ENCODE measurements at regions not wholly inside any gene's neighbourhood (a gene's known extent, or its start where the extent isn't known, plus 50 kb on each side); places are given as distances from the start of the nearest gene placed in this dataset.
"Not testable (repeated sequence)": the region's sequence is repeated elsewhere in the genome, so short reads cannot be mapped to it uniquely, and the experiment has no call there.

DNA sequence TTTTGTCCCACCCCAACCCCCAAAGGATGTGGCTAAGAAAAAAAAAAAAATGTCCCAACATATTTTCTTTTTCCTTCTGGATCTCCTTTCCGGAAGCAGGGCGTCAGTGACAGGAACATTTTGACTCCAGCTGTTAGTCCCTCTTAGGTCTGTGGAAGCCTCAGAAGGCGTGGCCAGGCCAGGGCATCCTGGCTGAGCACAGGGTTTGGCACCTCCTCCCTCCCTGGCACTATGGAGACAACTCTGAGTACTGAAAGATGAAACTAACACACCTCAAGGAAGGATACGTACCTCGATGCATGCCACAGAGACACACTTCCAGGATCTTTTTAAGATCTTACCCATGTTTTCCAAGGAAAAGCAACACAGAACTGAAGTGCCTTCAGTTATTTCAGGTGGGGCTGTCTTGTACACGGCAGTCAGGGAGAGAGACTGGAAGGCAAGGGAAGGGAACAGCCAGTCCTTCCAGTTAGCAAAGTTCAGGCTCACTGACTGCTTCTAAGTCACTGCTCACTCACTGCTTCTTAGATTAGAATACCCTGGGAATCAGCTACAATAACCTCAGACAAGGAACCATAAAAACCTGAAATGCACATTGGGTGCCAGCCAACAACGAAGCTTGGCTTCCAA, 406.9 kb upstream of the NPAP1 start:
- not testable (repeated sequence) for DNase-seq (ENCODE audit: low read depth); H3K4me3 ChIP-seq (ENCODE audit: low read depth, low read length)

GRCh38 chr15:24269166-24269571, 406.4 kb upstream of the NPAP1 start:
- no peak overlapping the region for H3K4me3 ChIP-seq (ENCODE audit: low read depth, low read length)
- TF ChIP-seq, protein P1, sequence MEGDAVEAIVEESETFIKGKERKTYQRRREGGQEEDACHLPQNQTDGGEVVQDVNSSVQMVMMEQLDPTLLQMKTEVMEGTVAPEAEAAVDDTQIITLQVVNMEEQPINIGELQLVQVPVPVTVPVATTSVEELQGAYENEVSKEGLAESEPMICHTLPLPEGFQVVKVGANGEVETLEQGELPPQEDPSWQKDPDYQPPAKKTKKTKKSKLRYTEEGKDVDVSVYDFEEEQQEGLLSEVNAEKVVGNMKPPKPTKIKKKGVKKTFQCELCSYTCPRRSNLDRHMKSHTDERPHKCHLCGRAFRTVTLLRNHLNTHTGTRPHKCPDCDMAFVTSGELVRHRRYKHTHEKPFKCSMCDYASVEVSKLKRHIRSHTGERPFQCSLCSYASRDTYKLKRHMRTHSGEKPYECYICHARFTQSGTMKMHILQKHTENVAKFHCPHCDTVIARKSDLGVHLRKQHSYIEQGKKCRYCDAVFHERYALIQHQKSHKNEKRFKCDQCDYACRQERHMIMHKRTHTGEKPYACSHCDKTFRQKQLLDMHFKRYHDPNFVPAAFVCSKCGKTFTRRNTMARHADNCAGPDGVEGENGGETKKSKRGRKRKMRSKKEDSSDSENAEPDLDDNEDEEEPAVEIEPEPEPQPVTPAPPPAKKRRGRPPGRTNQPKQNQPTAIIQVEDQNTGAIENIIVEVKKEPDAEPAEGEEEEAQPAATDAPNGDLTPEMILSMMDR (IDR thresholded peaks at IDR 0.05; ENCODE audit: insufficient read depth, low read depth, low read length): no peak
- DNase-seq (ENCODE audit: low read depth): no peak

GRCh38 chr15:24269923-24270322, 405.7 kb upstream of the NPAP1 start:
- DNase-seq (ENCODE audit: low read depth): no peak
- no peak overlapping the region for H3K4me3 ChIP-seq (ENCODE audit: low read depth, low read length)
- TF ChIP-seq, protein P1 (IDR thresholded peaks at IDR 0.05; ENCODE audit: insufficient read depth, low read depth, low read length): no peak

DNA sequence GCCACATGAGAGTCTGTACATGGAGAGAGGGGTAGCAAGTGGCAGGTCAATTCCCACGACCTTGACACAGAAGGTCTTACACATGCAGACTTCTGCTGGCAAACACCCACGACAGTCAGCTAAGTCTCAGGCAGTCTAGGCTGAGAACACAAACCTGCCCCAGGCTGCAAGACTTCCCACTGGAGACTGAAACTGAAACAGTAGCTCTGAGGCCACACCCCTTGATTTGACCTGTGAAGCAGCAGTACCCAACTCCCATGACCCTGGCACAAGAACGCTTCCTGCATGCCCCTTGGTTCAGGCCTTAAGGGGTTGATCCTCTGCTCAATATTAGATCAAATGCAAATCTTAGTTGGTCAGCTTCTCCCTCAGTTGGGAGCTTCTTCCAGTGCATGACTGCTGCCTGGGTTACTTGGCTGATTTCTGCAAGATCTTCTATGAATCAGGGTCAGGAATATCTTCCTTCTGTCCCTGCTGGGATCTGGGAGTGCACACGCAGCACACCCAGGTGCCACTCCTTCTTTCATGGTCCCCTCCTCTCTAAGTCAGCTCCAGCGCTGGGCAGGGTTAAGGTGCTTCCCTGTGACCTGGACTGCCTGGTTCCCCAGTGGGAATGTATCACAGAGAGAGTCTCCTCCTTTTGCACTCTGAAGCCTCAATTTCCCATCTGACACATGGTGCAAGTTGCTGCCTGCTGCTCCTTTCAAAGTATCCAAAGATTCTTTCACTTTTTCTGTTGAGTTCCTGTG, 403.9 kb upstream of the NPAP1 start:
- not testable (repeated sequence) for H3K4me3 ChIP-seq (ENCODE audit: low read depth, low read length); DNase-seq (ENCODE audit: low read depth)

GRCh38 chr15:24292837-24293236, 382.7 kb upstream of the NPAP1 start:
- TF ChIP-seq, protein P1 (IDR thresholded peaks at IDR 0.05; ENCODE audit: insufficient read depth, low read depth, low read length): no peak
- H3K4me3 ChIP-seq (ENCODE audit: low read depth, low read length): no peak overlapping the region
- DNase-seq (ENCODE audit: low read depth): no peak

DNA sequence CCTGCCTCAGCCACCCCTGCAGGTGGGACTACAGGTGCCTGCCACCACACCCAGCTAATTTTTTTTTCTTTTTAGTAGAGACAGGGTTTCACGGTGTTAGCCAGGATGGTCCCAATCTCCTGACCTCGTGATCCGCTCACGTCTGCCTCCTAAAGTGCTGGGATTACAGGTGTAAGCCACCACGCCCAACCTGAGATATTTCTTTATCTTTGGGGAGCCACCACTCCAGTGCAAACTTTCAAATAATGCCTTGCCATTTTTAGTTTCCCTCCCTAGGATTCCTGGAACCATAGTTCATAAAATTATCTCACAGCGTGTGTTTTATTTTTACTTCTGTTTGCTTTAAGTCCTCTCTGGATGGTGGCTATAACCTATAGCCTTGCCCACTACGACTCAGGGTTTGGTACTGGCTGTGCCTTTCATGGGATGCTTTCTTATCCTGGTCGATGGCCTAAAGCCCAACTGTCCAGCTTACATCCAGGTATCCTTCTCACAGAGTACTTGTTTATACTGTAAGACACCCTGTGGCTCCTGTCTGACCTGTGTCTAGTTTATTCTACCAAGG, 374.7 kb upstream of the NPAP1 start:
- DNase-seq (ENCODE audit: low read depth); H3K4me3 ChIP-seq (ENCODE audit: low read depth, low read length): not testable (repeated sequence)

- not testable (repeated sequence) for DNase-seq (ENCODE audit: low read depth); H3K4me3 ChIP-seq (ENCODE audit: low read depth, low read length)
These were observed 373.6 kb upstream of the NPAP1 start for GRCh38 chr15:24301999-24302398.

- H3K4me3 ChIP-seq (ENCODE audit: low read depth, low read length); DNase-seq (ENCODE audit: low read depth): not testable (repeated sequence)
These were observed 370.8 kb upstream of the NPAP1 start for GRCh38 chr15:24304747-24305146.

- not testable (repeated sequence) for DNase-seq (ENCODE audit: low read depth); H3K4me3 ChIP-seq (ENCODE audit: low read depth, low read length)
These were observed 369.9 kb upstream of the NPAP1 start for GRCh38 chr15:24305643-24306042.

DNA sequence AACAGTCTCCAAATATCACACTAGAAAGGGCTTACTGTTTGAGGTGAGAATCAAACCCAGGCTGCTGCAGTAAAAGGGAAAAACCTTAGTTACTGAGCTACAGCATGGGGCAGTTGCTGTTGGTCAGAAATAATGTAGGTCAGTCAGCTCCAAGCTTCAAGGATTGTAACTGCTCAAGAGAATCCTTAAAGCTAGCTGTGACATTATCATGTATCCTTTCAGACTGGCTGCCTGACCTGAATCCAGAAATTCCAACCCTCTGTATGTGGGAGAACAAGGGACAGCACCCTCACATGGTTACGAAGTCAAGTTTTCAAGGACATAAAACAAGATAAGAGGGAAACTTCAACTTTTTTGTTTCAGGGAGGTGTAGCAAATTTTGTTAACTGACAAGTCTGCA, 365.9 kb upstream of the NPAP1 start:
- not testable (repeated sequence) for H3K4me3 ChIP-seq (ENCODE audit: low read depth, low read length); DNase-seq (ENCODE audit: low read depth)

DNA sequence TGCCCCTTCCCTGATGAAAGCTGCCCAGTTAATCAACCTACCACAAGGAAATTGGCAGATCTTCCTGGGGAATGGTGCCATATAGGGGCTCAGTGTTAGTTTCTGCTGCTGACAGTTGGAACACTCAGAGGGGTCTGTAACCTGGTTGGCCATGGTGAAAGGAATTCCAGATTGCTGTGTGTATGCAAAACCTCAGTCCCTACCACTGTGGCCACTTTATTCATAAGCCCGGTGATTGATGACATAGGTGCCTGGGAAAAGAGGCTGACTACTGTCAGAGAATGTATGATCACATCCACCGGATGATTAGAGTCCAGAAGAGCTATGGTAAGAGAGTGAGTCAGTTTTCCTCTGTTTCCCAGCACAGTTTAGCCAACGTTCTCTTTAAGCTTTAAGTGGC, 363.9 kb upstream of the NPAP1 start:
- not testable (repeated sequence) for DNase-seq (ENCODE audit: low read depth)

DNA sequence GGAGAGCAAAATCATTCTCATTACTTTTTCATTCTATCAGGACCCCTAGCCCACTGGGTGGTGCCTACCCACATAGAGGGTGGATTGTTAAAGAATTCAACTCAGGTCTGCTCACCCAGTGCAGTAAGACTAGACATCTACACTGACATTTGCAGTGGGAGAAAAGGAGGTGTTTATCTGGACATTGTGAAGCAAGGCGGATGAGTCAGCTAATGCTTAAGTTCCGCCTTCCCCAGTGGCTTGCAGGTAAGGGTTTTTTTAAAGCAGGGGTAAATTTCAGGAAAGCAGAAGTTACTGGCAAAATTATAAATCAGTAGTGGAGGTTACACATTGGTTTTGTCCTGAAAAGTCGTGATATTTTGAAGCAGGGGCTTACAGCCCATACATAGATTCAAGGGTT, 359.2 kb upstream of the NPAP1 start:
- not testable (repeated sequence) for DNase-seq (ENCODE audit: low read depth); H3K4me3 ChIP-seq (ENCODE audit: low read depth, low read length)

More for the DNA sequence above, 363.9 kb upstream of the NPAP1 start:
- H3K4me3 ChIP-seq (ENCODE audit: low read depth, low read length): not testable (repeated sequence)

Measured in fibroblast of villous mesenchyme (primary cell).